Thymus (tissue), 11 donors: ENCODE measurements at regions not wholly inside any gene's neighbourhood (a gene's known extent, or its start where the extent isn't known, plus 50 kb on each side); places are given as distances from the start of the nearest gene placed in this dataset.
A peak's percentile ranks its signal among the peaks of the same experiment; 100 is the strongest.

ENCODE experiments used
- DNase-seq, 9 donors: peaks; one replicate each; pipeline ENCODE4 v3.0.0-alpha.2; 2013; ENCODE audit warnings: low spot score in 9 of 9, low read depth in 6 of 9, missing footprints in 1 of 9
- H3K27ac ChIP-seq, 2 donors: one replicate each; pipeline ENCODE4 v1.5.1; 2013; ENCODE audit warnings: control low read depth in 1 of 2, low read depth in 1 of 2, low read length in 1 of 2, mild to moderate bottlenecking in 1 of 2, moderate library complexity in 1 of 2
- H3K27me3 ChIP-seq, 2 donors: one replicate each; pipeline ENCODE4 v1.5.1; 2013; ENCODE audit warnings: low read length in 1 of 2; ENCODE audit not compliant: control insufficient read depth in 2 of 2, insufficient read depth in 1 of 2
- H3K36me3 ChIP-seq, 2 donors: one replicate each; pipeline ENCODE4 v1.5.1; 2013; ENCODE audit warnings: low read length in 1 of 2, mild to moderate bottlenecking in 1 of 2, moderate library complexity in 1 of 2; ENCODE audit not compliant: control insufficient read depth in 2 of 2, insufficient read depth in 2 of 2
- H3K4me1 ChIP-seq, 2 donors: one replicate each; pipeline ENCODE4 v1.5.1; 2013; ENCODE audit warnings: low read length in 2 of 2; ENCODE audit not compliant: control insufficient read depth in 2 of 2, insufficient read depth in 2 of 2
- H3K4me3 ChIP-seq, 2 donors: one replicate each; pipeline ENCODE4 v1.5.1; 2013; ENCODE audit warnings: low read length in 2 of 2, control low read depth in 1 of 2, mild to moderate bottlenecking in 1 of 2
- H3K9me3 ChIP-seq, 2 donors: one replicate each; pipeline ENCODE4 v1.5.1; 2013; ENCODE audit warnings: low read length in 1 of 2, mild to moderate bottlenecking in 1 of 2; ENCODE audit not compliant: control insufficient read depth in 2 of 2, insufficient read depth in 1 of 2
- WGBS: extraction: QIAGEN DNeasy Blood & Tissue Kit; methylation state at CpG from one replicate; pipeline ENCODE4 v1.1.7; 2013; 5-methylcytosine and 5-hydroxymethylcytosine counted together
- donor health status: healthy.

GRCh38 chr1:39117899-39118450 is 86.5 kb upstream of the MACF1 start:
- Histone ChIP-seq H3K27ac (no peak overlapping the region), H3K4me3 (no peak overlapping the region), H3K27me3 (no peaks in the 10 kb centered on the region), H3K4me1 (no peaks in the 10 kb centered on the region), H3K36me3 (no peaks in the 10 kb centered on the region), H3K9me3 (no peaks in the 10 kb centered on the region)
- 91% methylated on average over 1 of the region's 1 CpG for WGBS
- DNase-seq = no peak

GRCh38 chr1:39122056-39122455 is 82.4 kb upstream of the MACF1 start:
- DNase-seq = no peak
- Histone ChIP-seq H3K4me3 (no peak overlapping the region), H3K27me3 (no peaks in the 10 kb centered on the region), H3K27ac (no peak overlapping the region), H3K9me3 (no peaks in the 10 kb centered on the region), H3K36me3 (no peaks in the 10 kb centered on the region), H3K4me1 (no peaks in the 10 kb centered on the region)
- 98% methylated on average over 6 of the region's 6 CpGs for WGBS

- 98% methylated on average over 1 of the region's 1 CpG for WGBS
- Histone ChIP-seq H3K4me3 (no peak overlapping the region), H3K4me1 (no peaks in the 10 kb centered on the region), H3K27ac (no peak overlapping the region), H3K36me3 (no peaks in the 10 kb centered on the region), H3K27me3 (no peaks in the 10 kb centered on the region), H3K9me3 (no peaks in the 10 kb centered on the region)
- DNase-seq = no peak
Observed at GRCh38 chr1:39124282-39124681, 80.2 kb upstream of the MACF1 start.

GRCh38 chr1:39127513-39127912 is 77.0 kb upstream of the MACF1 start:
- peak overlapping the region in 1 of 2 donors; percentile 39 for H3K27ac ChIP-seq
- no peaks in the 10 kb centered on the region for H3K27me3 ChIP-seq
- no peaks in the 10 kb centered on the region for H3K9me3 ChIP-seq
- H3K4me3 ChIP-seq = no peak overlapping the region
- no peaks in the 10 kb centered on the region for H3K4me1 ChIP-seq
- DNase-seq = no peak
- no peaks in the 10 kb centered on the region for H3K36me3 ChIP-seq

- Histone ChIP-seq H3K36me3 (no peaks in the 10 kb centered on the region), H3K27me3 (no peaks in the 10 kb centered on the region), H3K4me1 (no peaks in the 10 kb centered on the region), H3K9me3 (no peaks in the 10 kb centered on the region), H3K27ac (peak overlapping the region in 1 of 2 donors; percentile 70), H3K4me3 (no peak overlapping the region)
- DNase-seq = no peak
- 73% methylated on average over 4 of the region's 4 CpGs for WGBS
Observed at GRCh38 chr1:39128126-39128525, 76.4 kb upstream of the MACF1 start.

- DNase-seq = no peak
Observed at GRCh38 chr1:39128959-39129358, 75.5 kb upstream of the MACF1 start.

GRCh38 chr1:39129514-39129913 is 75.0 kb upstream of the MACF1 start:
- Histone ChIP-seq H3K27ac (peak overlapping the region in 1 of 2 donors; percentile 25), H3K4me3 (no peak overlapping the region), H3K9me3 (no peaks in the 10 kb centered on the region), H3K36me3 (no peaks in the 10 kb centered on the region), H3K4me1 (no peaks in the 10 kb centered on the region), H3K27me3 (no peaks in the 10 kb centered on the region)
- no peak for DNase-seq

More at GRCh38 chr1:39128959-39129358, 75.5 kb upstream of the MACF1 start:
- H3K36me3 ChIP-seq = no peaks in the 10 kb centered on the region
- H3K27me3 ChIP-seq = no peaks in the 10 kb centered on the region
- no peak overlapping the region for H3K4me3 ChIP-seq
- H3K9me3 ChIP-seq = no peaks in the 10 kb centered on the region
- 93% methylated on average over 2 of the region's 2 CpGs for WGBS
- peak overlapping the region in 1 of 2 donors; percentile 5 for H3K27ac ChIP-seq
- no peaks in the 10 kb centered on the region for H3K4me1 ChIP-seq

- no peaks in the 10 kb centered on the region for H3K27me3 ChIP-seq
- H3K4me3 ChIP-seq = no peak overlapping the region
- no peaks in the 10 kb centered on the region for H3K9me3 ChIP-seq
- H3K4me1 ChIP-seq = no peaks in the 10 kb centered on the region
- no peaks in the 10 kb centered on the region for H3K36me3 ChIP-seq
- H3K27ac ChIP-seq = no peak overlapping the region
- WGBS = 84% methylated on average over 1 of the region's 1 CpG
- no peak for DNase-seq
Observed at GRCh38 chr1:39130325-39130724, 74.2 kb upstream of the MACF1 start.

- Histone ChIP-seq H3K27ac (no peak overlapping the region), H3K4me1 (no peaks in the 10 kb centered on the region)
- 98% methylated on average over 2 of the region's 2 CpGs for WGBS
Observed at GRCh38 chr1:39131940-39132339, 72.6 kb upstream of the MACF1 start.

More at GRCh38 chr1:39131940-39132339, 72.6 kb upstream of the MACF1 start:
- Histone ChIP-seq H3K36me3 (no peaks in the 10 kb centered on the region), H3K9me3 (no peaks in the 10 kb centered on the region), H3K4me3 (no peak overlapping the region), H3K27me3 (no peaks in the 10 kb centered on the region)
- no peak for DNase-seq
